ENCODE measurements at regions not wholly inside any gene's neighbourhood (a gene's known extent, or its start where the extent isn't known, plus 50 kb on each side); places are given as distances from the start of the nearest gene placed in this dataset.

GRCh38 chr12:3357950-3358525 lies 133.0 kb upstream of the PRMT8 start:
- TF ChIP-seq, protein P1, sequence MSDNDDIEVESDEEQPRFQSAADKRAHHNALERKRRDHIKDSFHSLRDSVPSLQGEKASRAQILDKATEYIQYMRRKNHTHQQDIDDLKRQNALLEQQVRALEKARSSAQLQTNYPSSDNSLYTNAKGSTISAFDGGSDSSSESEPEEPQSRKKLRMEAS (IDR thresholded peaks at IDR 0.05; ENCODE audit: low read depth, low read length): no peak
- no peak for TF ChIP-seq POLR2A (IDR thresholded peaks at IDR 0.05; ENCODE audit: extremely low read depth, insufficient read length)
- TF ChIP-seq CTCF (IDR thresholded peaks at IDR 0.05; ENCODE audit: low read depth, low read length): no peak

Data from NB4 (cell line).